ENCODE measurements at regions not wholly inside any gene's neighbourhood (a gene's known extent, or its start where the extent isn't known, plus 50 kb on each side); places are given as distances from the start of the nearest gene placed in this dataset.

- DNase-seq (ENCODE audit: low spot score) = no peak
- Mint-ChIP-seq H3K9me3 (ENCODE audit: low read depth) (peaks cover 8% of the 10 kb centered on the region), H3K4me3 (ENCODE audit: unreplicated experiment) (no peak overlapping the region), H3K4me1 (ENCODE audit: low read depth) (peaks cover 7% of the 10 kb centered on the region), H3K27ac (ENCODE audit: unreplicated experiment) (no peak overlapping the region), H3K27me3 (ENCODE audit: low read depth) (no peaks in the 10 kb centered on the region), H3K36me3 (ENCODE audit: low read depth) (no peaks in the 10 kb centered on the region)
- no peak for TF ChIP-seq CTCF (IDR thresholded peaks at IDR 0.05)
Measured at GRCh38 chr3:168414149-168414548, 318.4 kb upstream of the GOLIM4 start.

- peaks cover 8% of the 10 kb centered on the region for H3K9me3 Mint-ChIP-seq (ENCODE audit: low read depth)
- DNase-seq (ENCODE audit: low spot score) = no peak
- peaks cover 7% of the 10 kb centered on the region for H3K4me1 Mint-ChIP-seq (ENCODE audit: low read depth)
- H3K36me3 Mint-ChIP-seq (ENCODE audit: low read depth) = no peaks in the 10 kb centered on the region
- no peak overlapping the region for H3K4me3 Mint-ChIP-seq (ENCODE audit: unreplicated experiment)
- no peak for TF ChIP-seq CTCF (IDR thresholded peaks at IDR 0.05)
- H3K27me3 Mint-ChIP-seq (ENCODE audit: low read depth) = no peaks in the 10 kb centered on the region
- no peak overlapping the region for H3K27ac Mint-ChIP-seq (ENCODE audit: unreplicated experiment)
Measured at GRCh38 chr3:168407381-168407780, 311.7 kb upstream of the GOLIM4 start.

- Mint-ChIP-seq H3K9me3 (ENCODE audit: low read depth) (peaks cover 7% of the 10 kb centered on the region), H3K4me3 (ENCODE audit: unreplicated experiment) (no peak overlapping the region), H3K27ac (ENCODE audit: unreplicated experiment) (no peak overlapping the region), H3K36me3 (ENCODE audit: low read depth) (no peaks in the 10 kb centered on the region), H3K27me3 (ENCODE audit: low read depth) (no peaks in the 10 kb centered on the region), H3K4me1 (ENCODE audit: low read depth) (no peaks in the 10 kb centered on the region)
- DNase-seq (ENCODE audit: low spot score) = no peak
- TF ChIP-seq CTCF (IDR thresholded peaks at IDR 0.05) = no peak
Measured at GRCh38 chr3:168405288-168405687, 309.6 kb upstream of the GOLIM4 start.

- no peak overlapping the region for H3K4me3 Mint-ChIP-seq (ENCODE audit: unreplicated experiment)
- no peak for DNase-seq (ENCODE audit: low spot score)
- TF ChIP-seq CTCF (IDR thresholded peaks at IDR 0.05) = no peak
- H3K4me1 Mint-ChIP-seq (ENCODE audit: low read depth) = no peaks in the 10 kb centered on the region
- no peak overlapping the region for H3K27ac Mint-ChIP-seq (ENCODE audit: unreplicated experiment)
- no peaks in the 10 kb centered on the region for H3K36me3 Mint-ChIP-seq (ENCODE audit: low read depth)
- H3K9me3 Mint-ChIP-seq (ENCODE audit: low read depth) = no peaks in the 10 kb centered on the region
- H3K27me3 Mint-ChIP-seq (ENCODE audit: low read depth) = no peaks in the 10 kb centered on the region
Measured at GRCh38 chr3:168398371-168399025, 302.8 kb upstream of the GOLIM4 start.

GRCh38 chr3:168396861-168397260, 301.1 kb upstream of the GOLIM4 start:
- no peak overlapping the region for H3K4me3 Mint-ChIP-seq (ENCODE audit: unreplicated experiment)
- H3K27ac Mint-ChIP-seq (ENCODE audit: unreplicated experiment) = no peak overlapping the region
- no peak for TF ChIP-seq CTCF (IDR thresholded peaks at IDR 0.05)
- no peaks in the 10 kb centered on the region for H3K4me1 Mint-ChIP-seq (ENCODE audit: low read depth)
- H3K27me3 Mint-ChIP-seq (ENCODE audit: low read depth) = no peaks in the 10 kb centered on the region
- H3K9me3 Mint-ChIP-seq (ENCODE audit: low read depth) = no peaks in the 10 kb centered on the region
- DNase-seq (ENCODE audit: low spot score) = no peak
- no peaks in the 10 kb centered on the region for H3K36me3 Mint-ChIP-seq (ENCODE audit: low read depth)
